ENCODE measurements at regions not wholly inside any gene's neighbourhood (a gene's known extent, or its start where the extent isn't known, plus 50 kb on each side); places are given as distances from the start of the nearest gene placed in this dataset.

DNA sequence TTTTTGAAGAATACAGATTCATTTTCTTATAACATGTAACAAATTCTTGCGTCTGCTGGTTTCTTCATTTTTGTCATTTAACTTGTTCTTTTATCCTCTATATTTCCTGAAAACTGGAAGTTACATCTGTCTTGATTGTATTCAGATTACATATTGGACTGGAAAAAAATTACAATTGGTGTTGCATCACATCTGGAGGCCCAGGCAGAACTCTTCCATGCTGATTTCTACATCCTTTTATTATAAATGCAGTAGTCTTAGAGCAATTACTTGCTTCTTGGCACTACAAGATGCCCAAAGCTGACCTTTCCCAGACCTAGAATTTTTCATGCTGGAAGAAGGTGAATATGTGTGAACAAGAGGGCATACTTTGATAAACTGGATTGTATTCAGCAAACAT, 460.9 kb upstream of the CNTNAP2 start:
- no peaks in the 10 kb centered on the region for H3K36me3 ChIP-seq (ENCODE audit: control insufficient read depth, insufficient read depth, low read length)
- no peak overlapping the region for H3K4me3 ChIP-seq (ENCODE audit: low read depth, low read length)
- DNase-seq (ENCODE audit: low read depth): no peak
- no peak for TF ChIP-seq CTCF (IDR thresholded peaks at IDR 0.05; ENCODE audit: insufficient read depth, low read length, poor library complexity, severe bottlenecking)
- no peaks in the 10 kb centered on the region for H3K27me3 ChIP-seq (ENCODE audit: control insufficient read depth, insufficient read depth, low read length)

DNA sequence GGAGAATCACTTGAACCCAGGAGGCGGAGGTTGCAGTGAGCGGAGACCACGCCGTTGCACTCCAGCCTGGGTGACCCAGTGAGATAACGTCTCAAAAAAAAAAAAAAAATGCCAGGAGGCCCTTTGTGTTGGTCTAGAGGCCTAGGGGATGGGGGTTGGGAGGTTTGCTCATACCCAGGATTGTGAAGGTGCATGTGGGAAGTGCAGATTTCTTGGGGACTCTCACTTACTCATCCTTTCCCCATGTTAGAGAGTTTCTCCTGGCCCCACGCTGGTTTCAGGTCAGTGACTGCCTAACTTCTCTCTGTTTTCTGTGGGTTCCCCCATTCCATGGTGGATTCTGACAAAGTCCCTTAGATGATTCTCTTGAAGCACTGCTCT, 471.5 kb upstream of the CNTNAP2 start:
- no peak overlapping the region for H3K4me3 ChIP-seq (ENCODE audit: low read depth, low read length)
- no peaks in the 10 kb centered on the region for H3K36me3 ChIP-seq (ENCODE audit: control insufficient read depth, insufficient read depth, low read length)
- TF ChIP-seq CTCF (IDR thresholded peaks at IDR 0.05; ENCODE audit: insufficient read depth, low read length, poor library complexity, severe bottlenecking): no peak
- H3K27me3 ChIP-seq (ENCODE audit: control insufficient read depth, insufficient read depth, low read length): no peaks in the 10 kb centered on the region
- no peak for DNase-seq (ENCODE audit: low read depth)

- no peak for TF ChIP-seq CTCF (IDR thresholded peaks at IDR 0.05; ENCODE audit: insufficient read depth, low read length, poor library complexity, severe bottlenecking)
- DNase-seq (ENCODE audit: low read depth): no peak
- H3K4me3 ChIP-seq (ENCODE audit: low read depth, low read length): no peak overlapping the region
- H3K36me3 ChIP-seq (ENCODE audit: control insufficient read depth, insufficient read depth, low read length): no peaks in the 10 kb centered on the region
- no peaks in the 10 kb centered on the region for H3K27me3 ChIP-seq (ENCODE audit: control insufficient read depth, insufficient read depth, low read length)
Observed at GRCh38 chr7:145644426-145645134, 472.0 kb upstream of the CNTNAP2 start.

DNA sequence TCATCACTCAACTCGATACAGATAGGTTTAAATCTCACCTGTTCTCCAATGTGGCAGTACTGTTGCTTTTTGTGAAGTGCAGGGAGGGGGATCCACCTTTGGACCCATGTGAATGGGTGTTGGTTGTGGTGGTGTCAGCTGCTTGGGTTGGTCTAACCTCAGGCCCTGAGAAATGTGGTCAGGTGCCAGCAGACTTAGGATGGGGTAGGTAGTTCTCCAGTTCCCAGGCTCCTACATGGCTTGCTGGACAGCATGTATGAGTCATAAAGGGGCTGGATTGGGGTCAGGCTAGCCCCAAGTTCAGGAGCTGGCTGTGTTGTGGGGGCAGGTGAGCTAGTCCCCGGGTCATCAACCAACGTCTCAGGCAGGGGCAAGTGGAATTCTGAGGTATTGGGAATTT, 472.6 kb upstream of the CNTNAP2 start:
- DNase-seq (ENCODE audit: low read depth): no peak
- no peak overlapping the region for H3K4me3 ChIP-seq (ENCODE audit: low read depth, low read length)
- TF ChIP-seq CTCF (IDR thresholded peaks at IDR 0.05; ENCODE audit: insufficient read depth, low read length, poor library complexity, severe bottlenecking): no peak

GRCh38 chr7:145633513-145633912, 483.1 kb upstream of the CNTNAP2 start:
- TF ChIP-seq CTCF (IDR thresholded peaks at IDR 0.05; ENCODE audit: insufficient read depth, low read length, poor library complexity, severe bottlenecking): no peak
- H3K27me3 ChIP-seq (ENCODE audit: control insufficient read depth, insufficient read depth, low read length): no peaks in the 10 kb centered on the region
- DNase-seq (ENCODE audit: low read depth): no peak
- no peak overlapping the region for H3K4me3 ChIP-seq (ENCODE audit: low read depth, low read length)
- no peaks in the 10 kb centered on the region for H3K36me3 ChIP-seq (ENCODE audit: control insufficient read depth, insufficient read depth, low read length)

More for the DNA sequence above, 472.6 kb upstream of the CNTNAP2 start:
- H3K36me3 ChIP-seq (ENCODE audit: control insufficient read depth, insufficient read depth, low read length): no peaks in the 10 kb centered on the region
- H3K27me3 ChIP-seq (ENCODE audit: control insufficient read depth, insufficient read depth, low read length): no peaks in the 10 kb centered on the region

- no peak for TF ChIP-seq CTCF (IDR thresholded peaks at IDR 0.05; ENCODE audit: insufficient read depth, low read length, poor library complexity, severe bottlenecking)
- no peaks in the 10 kb centered on the region for H3K27me3 ChIP-seq (ENCODE audit: control insufficient read depth, insufficient read depth, low read length)
- no peak for DNase-seq (ENCODE audit: low read depth)
- H3K4me3 ChIP-seq (ENCODE audit: low read depth, low read length): no peak overlapping the region
- H3K36me3 ChIP-seq (ENCODE audit: control insufficient read depth, insufficient read depth, low read length): no peaks in the 10 kb centered on the region
Observed at GRCh38 chr7:145624618-145625017, 492.0 kb upstream of the CNTNAP2 start.
